PC-3 (cell line): ENCODE measurements at regions not wholly inside any gene's neighbourhood (a gene's known extent, or its start where the extent isn't known, plus 50 kb on each side); places are given as distances from the start of the nearest gene placed in this dataset.

Experiments
- ATAC-seq: fragments of 200-7000 bp; cut with Tn5 transposase; 2 replicates; pipeline ENCODE4 v1.9.1; 2020; ENCODE audit warnings: mild to moderate bottlenecking, moderate library complexity
- BruUV-seq: library from RNA; stranded (reverse); fragments of 400-500 nt; replicated peaks from 2 replicates; lab custom pipeline; 2021; lab: Mats Ljungman, UMichigan
- CTCF ChIA-PET: fragments of 300-600 bp; sonication (Branson Sonifier 250); formaldehyde crosslinking; loops from one replicate; lab custom pipeline; 2022; ENCODE audit warnings: antibody characterized with exemption; lab: Charles Lee
- POLR2A ChIA-PET: fragments of 300-600 bp; sonication (Branson Sonifier 250); formaldehyde crosslinking; loops from one replicate; lab custom pipeline; 2022; ENCODE audit warnings: antibody characterized with exemption; ENCODE audit not compliant: unreplicated experiment; lab: Charles Lee
- DNase-seq: peaks from one replicate; pipeline ENCODE4 v3.0.0-alpha.2; 2015
- H2AFZ ChIP-seq: fragments of 300-600 bp; sonication (generic); 2 replicates; pipeline ENCODE4 v1.6.0; 2016; ENCODE audit warnings: antibody characterized with exemption, low read length
- H3F3A ChIP-seq: fragments of 300-600 bp; sonication (generic); one replicate; pipeline ENCODE4 v1.6.0; 2017; ENCODE audit warnings: antibody characterized with exemption, low read length, control low read depth, mild to moderate bottlenecking; ENCODE audit not compliant: unreplicated experiment
- H3K27ac ChIP-seq: fragments of 300-600 bp; sonication (generic); 2 replicates; pipeline ENCODE4 v1.5.1; 2016; ENCODE audit warnings: mild to moderate bottlenecking, low read length
- H3K27me3 ChIP-seq: fragments of 300-600 bp; sonication (generic); 2 replicates; pipeline ENCODE4 v1.6.1; 2016; ENCODE audit warnings: low read length, mixed read lengths
- H3K36me3 ChIP-seq: fragments of 300-600 bp; sonication (generic); 2 replicates; pipeline ENCODE4 v1.6.1; 2016; ENCODE audit warnings: low read depth, mixed run types, low read length, mixed read lengths
- H3K4me1 ChIP-seq: fragments of 300-600 bp; sonication (generic); 2 replicates; pipeline ENCODE4 v1.5.1; 2016; ENCODE audit warnings: low read length; ENCODE audit not compliant: insufficient read depth
- H3K4me2 ChIP-seq: fragments of 300-600 bp; sonication (generic); 2 replicates; pipeline ENCODE4 v1.6.0; 2016; ENCODE audit warnings: low read length
- H3K4me3 ChIP-seq: fragments of 300-600 bp; sonication (generic); 2 replicates; pipeline ENCODE4 v1.5.1; 2016; ENCODE audit warnings: mild to moderate bottlenecking, low read length, mixed read lengths
- H3K79me2 ChIP-seq: fragments of 300-600 bp; sonication (generic); 2 replicates; pipeline ENCODE4 v1.6.1; 2017; ENCODE audit warnings: low read length, mixed read lengths
- H3K9ac ChIP-seq: fragments of 300-600 bp; sonication (generic); 2 replicates; pipeline ENCODE4 v1.6.0; 2016; ENCODE audit warnings: mild to moderate bottlenecking, low read length
- H3K9me2 ChIP-seq: fragments of 300-600 bp; sonication (generic); replicated peaks from 2 replicates; pipeline ENCODE4 v1.6.1; 2016; ENCODE audit warnings: mixed run types, low read length, mixed read lengths
- H3K9me3 ChIP-seq: fragments of 300-600 bp; sonication (generic); 2 replicates; pipeline ENCODE4 v1.6.1; 2016; ENCODE audit warnings: low read length, mixed read lengths
- H4K20me1 ChIP-seq: fragments of 300-600 bp; sonication (generic); 2 replicates; pipeline ENCODE4 v1.6.1; 2016; ENCODE audit warnings: low read length, mixed read lengths
- EZH2 ChIP-seq: fragments of 300-600 bp; sonication (generic); IDR thresholded peaks from one replicate; pipeline ENCODE4 v1.6.1; 2017; ENCODE audit warnings: antibody characterized with exemption, mild to moderate bottlenecking, low read length; ENCODE audit not compliant: unreplicated experiment
- EZH2phosphoT487 ChIP-seq: fragments of 300-600 bp; sonication (generic); IDR thresholded peaks from 2 replicates; pipeline ENCODE4 v1.6.1; 2018; ENCODE audit warnings: mild to moderate bottlenecking, antibody characterized with exemption, low read length, borderline replicate concordance
- intact Hi-C: fragments of 100-400 bp; cut with micrococcal nuclease; formaldehyde crosslinking; loops from 2 replicates; pipeline ENCODE4 v1.9.0; 2023
- TF ChIP-seq, protein P1 (sequence below): fragments of 300-600 bp; sonication (generic); conservative IDR thresholded peaks from 2 replicates; pipeline ENCODE4 v1.5.1; 2017; ENCODE audit warnings: antibody characterized with exemption, low read depth, mild to moderate bottlenecking, low read length

DNA sequence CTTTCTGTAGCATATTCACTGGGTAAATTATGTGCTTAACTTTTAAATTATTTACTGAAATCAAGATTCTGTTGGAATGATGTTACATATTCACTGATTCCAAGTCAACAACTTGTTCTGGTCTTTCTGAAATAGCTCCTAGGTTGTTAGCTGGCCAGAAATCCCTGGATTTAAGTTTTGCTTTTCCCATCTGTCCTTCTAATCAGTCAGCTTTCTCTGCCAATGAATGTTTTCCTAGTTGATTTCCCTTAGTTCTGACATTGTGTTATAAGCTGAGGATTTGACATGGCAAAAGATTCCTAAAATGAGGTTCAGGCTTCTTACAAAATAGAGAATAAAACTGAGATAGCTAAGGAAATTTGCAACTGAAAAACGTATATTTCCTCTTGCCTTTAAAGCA lies 1479.6 kb downstream of the MRPL39 start:
- Histone ChIP-seq H3K9me3 (no peaks in the 10 kb centered on the region), H2AFZ (no peak overlapping the region), H3K4me3 (no peak overlapping the region), H3K9me2 (no peaks in the 10 kb centered on the region), H3K27me3 (no peaks in the 10 kb centered on the region), H3K9ac (no peak overlapping the region), H3K4me1 (peaks cover 14% of the 10 kb centered on the region), H3K27ac (no peak overlapping the region), H3F3A (no peaks in the 10 kb centered on the region), H3K79me2 (no peaks in the 10 kb centered on the region), H3K36me3 (no peaks in the 10 kb centered on the region), H4K20me1 (no peaks in the 10 kb centered on the region), H3K4me2 (no peak overlapping the region)
- TF ChIP-seq EZH2phosphoT487 (no peak), EZH2 (no peak)
- TF ChIP-seq, protein P1, sequence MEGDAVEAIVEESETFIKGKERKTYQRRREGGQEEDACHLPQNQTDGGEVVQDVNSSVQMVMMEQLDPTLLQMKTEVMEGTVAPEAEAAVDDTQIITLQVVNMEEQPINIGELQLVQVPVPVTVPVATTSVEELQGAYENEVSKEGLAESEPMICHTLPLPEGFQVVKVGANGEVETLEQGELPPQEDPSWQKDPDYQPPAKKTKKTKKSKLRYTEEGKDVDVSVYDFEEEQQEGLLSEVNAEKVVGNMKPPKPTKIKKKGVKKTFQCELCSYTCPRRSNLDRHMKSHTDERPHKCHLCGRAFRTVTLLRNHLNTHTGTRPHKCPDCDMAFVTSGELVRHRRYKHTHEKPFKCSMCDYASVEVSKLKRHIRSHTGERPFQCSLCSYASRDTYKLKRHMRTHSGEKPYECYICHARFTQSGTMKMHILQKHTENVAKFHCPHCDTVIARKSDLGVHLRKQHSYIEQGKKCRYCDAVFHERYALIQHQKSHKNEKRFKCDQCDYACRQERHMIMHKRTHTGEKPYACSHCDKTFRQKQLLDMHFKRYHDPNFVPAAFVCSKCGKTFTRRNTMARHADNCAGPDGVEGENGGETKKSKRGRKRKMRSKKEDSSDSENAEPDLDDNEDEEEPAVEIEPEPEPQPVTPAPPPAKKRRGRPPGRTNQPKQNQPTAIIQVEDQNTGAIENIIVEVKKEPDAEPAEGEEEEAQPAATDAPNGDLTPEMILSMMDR = no peak
- ATAC-seq (no peak), DNase-seq (no peak)
- intact Hi-C loops = no loop called here
- POLR2A ChIA-PET = no interaction called here
- CTCF ChIA-PET = no interaction called here
- BruUV-seq = no TSS peak

DNA sequence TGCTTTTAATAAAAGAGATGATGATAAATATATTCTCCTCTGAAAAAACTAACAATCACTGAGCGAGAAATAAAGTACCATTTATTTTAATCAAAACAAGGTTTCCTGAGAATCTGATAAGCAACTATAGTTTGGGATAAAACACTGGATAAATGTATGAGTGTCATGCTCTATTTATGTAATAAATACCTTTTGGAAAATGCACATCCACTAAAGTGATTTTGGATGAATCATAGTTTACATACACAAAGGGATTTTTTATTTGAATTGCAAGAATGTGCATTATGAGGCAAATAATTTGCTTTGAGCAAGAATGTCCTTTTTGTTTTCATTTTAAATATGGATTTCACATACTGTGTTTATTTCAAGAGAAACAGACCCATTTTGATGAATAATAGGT lies 1483.5 kb downstream of the MRPL39 start:
- H3K4me3 ChIP-seq = no peak overlapping the region
- DNase-seq (peak; percentile 67), ATAC-seq (peak; percentile 79)
- POLR2A ChIA-PET = no interaction called here
- TF ChIP-seq EZH2phosphoT487 (no peak), EZH2 (no peak)
- TF ChIP-seq, protein P1 = no peak
- no peaks in the 10 kb centered on the region for H3K36me3 ChIP-seq
- no peaks in the 10 kb centered on the region for H3K9me2 ChIP-seq
- CTCF ChIA-PET = no interaction called here
- peak overlapping the region; percentile 48 for H3K27ac ChIP-seq
- no peaks in the 10 kb centered on the region for H3K27me3 ChIP-seq
- peak overlapping the region; percentile 47 for H3K4me2 ChIP-seq
- no peak overlapping the region for H3K9ac ChIP-seq
- H2AFZ ChIP-seq = no peak overlapping the region
- BruUV-seq = no TSS peak
- H3F3A ChIP-seq = no peaks in the 10 kb centered on the region
- peaks cover 24% of the 10 kb centered on the region for H3K4me1 ChIP-seq
- H4K20me1 ChIP-seq = no peaks in the 10 kb centered on the region
- H3K9me3 ChIP-seq = no peaks in the 10 kb centered on the region
- intact Hi-C loops = no loop called here
- no peaks in the 10 kb centered on the region for H3K79me2 ChIP-seq

DNA sequence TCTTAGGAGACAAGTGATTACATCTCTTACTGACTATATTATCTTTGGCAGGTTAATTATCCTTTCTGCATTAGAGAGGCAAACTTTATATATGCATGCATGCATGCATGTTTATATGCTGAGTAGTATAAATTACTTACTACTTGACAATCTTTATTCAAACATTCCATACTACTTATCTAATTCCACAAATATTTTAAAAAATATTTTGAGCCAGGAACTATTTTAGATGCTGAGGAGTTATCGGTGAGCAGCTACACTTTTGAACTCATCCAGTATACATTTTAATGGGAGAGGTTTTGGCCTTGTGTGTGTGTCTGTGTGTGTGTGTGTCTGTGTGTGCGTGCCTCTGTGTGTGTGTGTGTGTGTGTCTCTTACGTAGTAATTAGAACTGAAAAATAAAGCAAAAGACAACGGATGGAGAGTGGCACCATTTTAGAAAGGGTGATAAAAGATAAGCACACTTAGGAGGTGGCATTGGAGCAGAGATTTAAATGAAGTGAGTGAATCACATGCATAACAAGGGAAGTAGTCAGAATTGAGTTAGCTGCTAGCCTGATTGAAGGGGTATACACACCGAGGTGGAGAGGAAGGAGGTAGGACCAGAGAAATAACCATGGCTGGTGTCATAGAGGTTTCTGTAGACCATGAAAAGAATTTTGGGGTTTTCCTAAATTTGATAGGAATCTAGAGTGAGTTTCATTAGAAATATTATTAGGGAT lies 1488.4 kb downstream of the MRPL39 start:
- H3K4me1 ChIP-seq = peaks cover 32% of the 10 kb centered on the region
- H3F3A ChIP-seq = no peaks in the 10 kb centered on the region
- H3K9me2 ChIP-seq = no peaks in the 10 kb centered on the region
- TSS peak; percentile 83 for BruUV-seq
- H3K79me2 ChIP-seq = no peaks in the 10 kb centered on the region
- intact Hi-C loops = loop anchor here (2.0 to 10.0 kb wide), 4 partner anchors 92 to 576 kb away; no protein-coding TSS in a partner anchor
- H3K36me3 ChIP-seq = no peaks in the 10 kb centered on the region
- DNase-seq = peak; percentile 54
- ChIA-PET CTCF (no interaction called here), POLR2A (no interaction called here)
- no peaks in the 10 kb centered on the region for H4K20me1 ChIP-seq
- H2AFZ ChIP-seq = peak overlapping the region; percentile 70
- H3K27ac ChIP-seq = peak overlapping the region; percentile 50
- TF ChIP-seq EZH2 = no peak
- TF ChIP-seq, protein P1 = no peak
- no peak for TF ChIP-seq EZH2phosphoT487
- peak; percentile 81 for ATAC-seq
- H3K9ac ChIP-seq = no peak overlapping the region
- H3K4me2 ChIP-seq = peak overlapping the region; percentile 71
- peak overlapping the region; percentile 39; the same call in 1 of the 2 replicates for H3K4me3 ChIP-seq
- H3K27me3 ChIP-seq = no peaks in the 10 kb centered on the region
- H3K9me3 ChIP-seq = no peaks in the 10 kb centered on the region
